ENCODE measurements at regions not wholly inside any gene's neighbourhood (a gene's known extent, or its start where the extent isn't known, plus 50 kb on each side); places are given as distances from the start of the nearest gene placed in this dataset.

GRCh38 chr18:41216341-41217003 lies 738.6 kb upstream of the PIK3C3 start:
- WGBS, 4 donors: 82 to 87% (median 85%) methylated on average over 4 of the region's 4 CpGs
- no peaks in the 10 kb centered on the region for H3K27me3 ChIP-seq
- intact Hi-C loops (cut with DNase I): no loop called here
- H3K4me1 ChIP-seq: no peaks in the 10 kb centered on the region
- H3K4me3 ChIP-seq: no peak overlapping the region
- no peak for TF ChIP-seq CTCF (IDR thresholded peaks at IDR 0.05)
- TF ChIP-seq POLR2A (IDR thresholded peaks at IDR 0.05): no peak
- ATAC-seq: no peak
- DNase-seq: no peak
- H3K27ac ChIP-seq: no peak overlapping the region
- no peaks in the 10 kb centered on the region for H3K9me3 ChIP-seq
- no peaks in the 10 kb centered on the region for H3K36me3 ChIP-seq

GRCh38 chr18:41207706-41208105 lies 747.3 kb upstream of the PIK3C3 start:
- DNase-seq: no peak
- intact Hi-C loops (cut with DNase I): no loop called here
- H3K36me3 ChIP-seq: no peaks in the 10 kb centered on the region
- H3K4me1 ChIP-seq: no peaks in the 10 kb centered on the region
- H3K27ac ChIP-seq: no peak overlapping the region
- no peak for ATAC-seq
- no peaks in the 10 kb centered on the region for H3K27me3 ChIP-seq
- WGBS, 4 donors: 76 to 82% (median 77%) methylated on average over 2 of the region's 2 CpGs
- H3K4me3 ChIP-seq: no peak overlapping the region
- TF ChIP-seq CTCF (IDR thresholded peaks at IDR 0.05) (no peak), POLR2A (IDR thresholded peaks at IDR 0.05) (no peak)
- H3K9me3 ChIP-seq: peaks cover 0 to 3% (median 0%) of the 10 kb centered on the region in 12 donors

GRCh38 chr18:41206341-41206830 lies 748.6 kb upstream of the PIK3C3 start:
- H3K27me3 ChIP-seq: no peaks in the 10 kb centered on the region
- TF ChIP-seq CTCF (IDR thresholded peaks at IDR 0.05) (no peak), POLR2A (IDR thresholded peaks at IDR 0.05) (no peak)
- no peak for DNase-seq
- H3K36me3 ChIP-seq: no peaks in the 10 kb centered on the region
- no peak overlapping the region for H3K27ac ChIP-seq
- intact Hi-C loops (cut with DNase I): no loop called here
- ATAC-seq: no peak
- H3K9me3 ChIP-seq: peaks cover 0 to 3% (median 0%) of the 10 kb centered on the region in 12 donors
- no peaks in the 10 kb centered on the region for H3K4me1 ChIP-seq
- H3K4me3 ChIP-seq: no peak overlapping the region
- 70 to 76% (median 74%) methylated on average over 4 of the region's 4 CpGs for WGBS, 4 donors

GRCh38 chr18:41199212-41199611 lies 755.8 kb upstream of the PIK3C3 start:
- no peak for ATAC-seq
- DNase-seq: no peak
- H3K4me3 ChIP-seq: no peak overlapping the region
- no peaks in the 10 kb centered on the region for H3K4me1 ChIP-seq
- no peaks in the 10 kb centered on the region for H3K27me3 ChIP-seq
- peaks cover 0 to 20% (median 5%) of the 10 kb centered on the region in 12 donors for H3K9me3 ChIP-seq
- no peak overlapping the region for H3K27ac ChIP-seq
- H3K36me3 ChIP-seq: no peaks in the 10 kb centered on the region
- intact Hi-C loops (cut with DNase I): no loop called here
- TF ChIP-seq POLR2A (IDR thresholded peaks at IDR 0.05): no peak
- TF ChIP-seq CTCF (IDR thresholded peaks at IDR 0.05): no peak
